CD4-positive, alpha-beta T cell treated with Interleukin-6 at 100 ng/mL for 8 hours (primary cell): ENCODE measurements at regions not wholly inside any gene's neighbourhood (a gene's known extent, or its start where the extent isn't known, plus 50 kb on each side); places are given as distances from the start of the nearest gene placed in this dataset.

ENCODE experiments used
- DNase-seq: peaks from one replicate; pipeline ENCODE4 v3.0.0-alpha.2; 2020; ENCODE audit warnings: mixed read lengths, low spot score

- DNase-seq, result no peak
Measured at GRCh38 chr6:1087154-1087843, 224.6 kb upstream of the FOXQ1 start.

- no peak for DNase-seq
Measured at GRCh38 chr6:1086446-1087153, 225.3 kb upstream of the FOXQ1 start.

DNA sequence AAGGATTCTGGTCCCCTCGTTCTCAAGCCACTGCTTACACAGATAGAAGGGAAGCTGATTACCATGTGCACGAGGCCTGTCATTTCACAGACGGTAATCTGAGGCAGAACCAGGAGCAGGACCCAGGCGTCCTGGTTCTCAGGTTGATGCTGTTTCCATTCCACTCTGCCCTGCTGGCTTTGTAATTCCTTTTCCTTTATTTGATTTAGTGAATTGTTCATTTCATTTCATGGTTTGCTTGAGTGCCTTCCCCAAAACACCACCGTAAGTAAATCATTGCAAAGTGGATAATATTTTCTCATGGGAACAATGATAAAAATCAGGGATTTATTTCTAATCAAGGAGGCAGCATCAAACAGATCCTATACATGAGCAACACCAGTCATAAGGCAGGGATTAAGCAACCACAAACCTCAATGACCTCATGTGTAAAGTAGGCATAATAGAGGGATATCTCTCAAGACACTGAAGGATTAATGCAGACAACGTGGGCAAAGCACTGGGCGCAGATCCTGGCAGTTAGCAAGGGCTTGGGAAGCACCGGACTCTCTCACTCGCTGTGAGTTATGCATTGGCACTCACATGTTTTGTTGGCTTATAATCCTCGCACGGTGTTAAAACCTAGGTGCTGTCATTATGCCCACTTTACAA is 229.5 kb upstream of the FOXQ1 start:
- no peak for DNase-seq

- DNase-seq, result no peak
Measured at GRCh38 chr6:1081551-1082284, 230.2 kb upstream of the FOXQ1 start.

DNA sequence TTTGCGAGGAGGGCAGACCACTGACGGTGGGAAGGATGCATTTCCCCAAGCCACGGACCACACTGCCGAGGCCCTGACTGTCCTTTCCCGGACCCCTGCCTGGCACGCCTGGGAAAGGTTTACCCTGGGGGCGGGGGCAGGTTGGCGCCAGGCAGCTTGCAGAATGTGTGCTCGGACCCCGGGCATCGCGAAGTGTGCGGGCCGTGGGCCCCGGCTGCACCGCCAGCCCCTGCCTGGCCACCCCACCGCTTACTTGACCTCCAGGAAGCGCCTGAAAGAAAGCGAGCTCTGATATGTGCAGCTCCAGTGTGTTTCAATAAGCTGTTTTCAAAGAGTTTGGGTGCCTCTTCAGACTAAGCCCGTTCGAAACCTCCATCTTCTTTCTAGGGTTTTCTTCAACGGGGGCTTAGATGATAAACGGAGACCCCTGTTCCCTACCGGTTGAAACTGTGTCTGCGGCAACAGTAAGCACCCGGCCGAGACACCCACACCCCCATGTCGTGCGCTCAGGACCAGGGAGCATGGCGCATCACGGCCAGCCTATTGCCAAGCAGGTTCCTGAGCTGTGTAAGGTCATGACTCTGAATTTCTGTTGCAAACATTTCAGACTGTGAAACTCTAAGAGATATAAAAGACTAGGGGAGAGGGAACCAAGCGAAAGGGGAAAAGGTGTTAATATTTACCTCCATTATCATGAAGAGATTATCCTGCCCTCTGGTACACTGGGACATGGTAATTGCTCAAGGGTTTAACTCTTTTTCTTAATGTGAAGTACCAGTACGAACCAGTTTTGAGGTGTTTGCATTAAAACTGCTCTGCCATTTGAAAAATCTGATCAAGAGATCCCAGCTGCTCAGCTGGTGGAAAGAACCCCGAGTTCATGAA is 231.2 kb upstream of the FOXQ1 start:
- no peak for DNase-seq

GRCh38 chr6:1079525-1079924 is 232.4 kb upstream of the FOXQ1 start:
- no peak for DNase-seq

- no peak for DNase-seq
Measured at GRCh38 chr6:1077478-1078416, 234.2 kb upstream of the FOXQ1 start.

DNA sequence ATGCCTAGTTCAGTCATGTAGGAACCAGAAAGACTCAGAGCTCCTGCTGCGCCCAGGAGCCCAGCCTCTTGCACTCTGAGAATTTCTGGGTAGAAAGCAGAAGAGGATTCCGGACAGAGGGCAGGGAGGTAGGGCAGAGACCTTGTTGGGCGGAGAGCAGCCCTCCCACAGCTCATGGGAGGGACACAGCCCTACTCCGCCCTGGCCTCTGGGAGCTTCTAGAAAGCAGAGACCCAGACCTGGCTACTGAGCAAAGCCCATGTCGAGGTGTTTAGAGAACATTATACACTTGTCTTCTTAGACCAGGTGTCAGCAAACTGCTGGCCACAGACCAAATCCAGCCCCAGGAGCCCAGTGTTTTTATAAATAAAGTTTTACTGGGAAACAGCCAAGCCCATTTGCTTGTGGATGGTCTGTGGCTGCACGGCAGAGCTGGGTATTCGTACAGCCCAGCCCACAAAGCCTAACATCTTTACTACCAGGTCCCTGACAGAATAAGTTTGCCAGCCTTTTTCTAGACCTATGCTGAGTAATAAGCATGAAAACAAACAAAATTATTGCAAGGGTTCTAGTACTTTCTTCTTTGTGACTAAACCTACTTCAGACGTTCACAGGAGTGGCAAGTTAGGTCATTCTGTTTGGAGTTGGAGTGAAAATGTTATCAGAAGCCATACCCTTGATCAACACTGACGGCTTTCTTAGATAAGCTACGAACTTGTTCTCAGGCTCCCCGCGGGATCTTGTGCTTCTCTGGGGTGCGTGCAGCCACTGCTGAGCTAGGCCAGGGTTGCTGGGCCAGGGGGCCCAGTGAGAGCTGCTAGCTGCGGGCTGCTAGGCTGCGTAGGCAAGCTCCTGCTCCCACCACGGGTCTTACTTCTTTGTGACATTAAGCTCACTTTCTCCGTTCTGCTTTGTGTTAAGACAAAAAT is 235.1 kb upstream of the FOXQ1 start:
- no peak for DNase-seq

DNA sequence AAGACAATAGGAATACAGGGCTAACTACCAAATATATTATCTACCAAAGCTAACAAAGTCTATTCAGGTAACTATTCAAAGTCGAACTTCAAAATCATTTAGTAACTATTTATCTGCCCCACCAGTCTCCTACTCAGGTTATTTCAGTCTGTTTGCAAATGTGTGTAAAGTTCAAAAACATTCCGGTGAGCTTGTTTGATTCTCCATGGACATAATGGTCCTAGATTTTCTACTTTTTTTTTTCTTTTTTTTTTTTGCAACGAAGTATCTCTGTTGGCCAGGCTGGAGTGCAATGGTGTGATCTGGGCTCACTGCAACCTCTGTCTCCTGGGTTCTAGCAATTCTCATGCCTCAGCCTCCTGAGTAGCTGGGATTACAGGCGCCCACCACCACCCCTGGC is 236.0 kb upstream of the FOXQ1 start:
- DNase-seq, result no peak

- DNase-seq, result no peak
Measured at GRCh38 chr6:1075444-1075843, 236.5 kb upstream of the FOXQ1 start.

- DNase-seq, result no peak
Measured at GRCh38 chr6:1070085-1070521, 241.8 kb upstream of the FOXQ1 start.

DNA sequence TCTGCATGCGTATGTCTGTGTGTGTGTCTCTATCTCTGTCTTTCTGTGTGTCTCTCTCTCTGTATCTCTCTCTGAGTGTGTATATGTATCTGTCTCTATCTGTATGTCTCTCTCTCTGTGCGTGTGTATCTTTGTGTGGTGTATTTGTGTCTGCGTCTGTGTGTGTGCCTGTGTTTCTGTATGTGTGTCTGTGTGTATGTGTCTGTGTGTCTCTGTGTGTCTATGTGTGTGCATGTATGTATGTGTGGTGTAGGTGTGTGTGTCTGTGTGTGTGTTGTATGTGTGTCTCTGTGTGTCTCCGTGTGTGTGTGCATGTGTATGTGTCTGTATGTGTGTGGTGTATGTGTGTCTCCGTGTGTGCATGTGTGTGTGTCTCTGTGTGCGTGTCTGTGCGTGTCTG is 243.0 kb upstream of the FOXQ1 start:
- no peak for DNase-seq

DNA sequence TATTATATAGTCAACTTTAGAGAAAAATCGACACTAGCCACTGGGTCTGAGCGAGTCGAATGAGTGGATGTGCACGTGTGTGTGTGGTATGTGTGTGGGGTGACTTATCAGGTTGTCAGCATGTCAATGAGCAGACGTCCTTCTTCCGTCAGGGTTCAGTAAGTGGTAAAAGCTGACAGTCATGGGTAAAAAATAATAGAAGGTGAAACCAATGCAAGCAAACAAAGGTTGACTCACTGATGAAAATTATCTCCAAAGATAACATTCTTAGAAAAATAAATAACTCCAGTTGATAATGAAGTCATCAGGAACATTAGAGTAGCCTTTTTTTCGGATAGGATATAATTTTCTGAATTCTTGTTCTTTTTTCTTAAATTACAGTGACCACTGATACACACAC is 243.8 kb upstream of the FOXQ1 start:
- DNase-seq, result no peak

- no peak for DNase-seq
Measured at GRCh38 chr6:1067346-1067745, 244.6 kb upstream of the FOXQ1 start.

DNA sequence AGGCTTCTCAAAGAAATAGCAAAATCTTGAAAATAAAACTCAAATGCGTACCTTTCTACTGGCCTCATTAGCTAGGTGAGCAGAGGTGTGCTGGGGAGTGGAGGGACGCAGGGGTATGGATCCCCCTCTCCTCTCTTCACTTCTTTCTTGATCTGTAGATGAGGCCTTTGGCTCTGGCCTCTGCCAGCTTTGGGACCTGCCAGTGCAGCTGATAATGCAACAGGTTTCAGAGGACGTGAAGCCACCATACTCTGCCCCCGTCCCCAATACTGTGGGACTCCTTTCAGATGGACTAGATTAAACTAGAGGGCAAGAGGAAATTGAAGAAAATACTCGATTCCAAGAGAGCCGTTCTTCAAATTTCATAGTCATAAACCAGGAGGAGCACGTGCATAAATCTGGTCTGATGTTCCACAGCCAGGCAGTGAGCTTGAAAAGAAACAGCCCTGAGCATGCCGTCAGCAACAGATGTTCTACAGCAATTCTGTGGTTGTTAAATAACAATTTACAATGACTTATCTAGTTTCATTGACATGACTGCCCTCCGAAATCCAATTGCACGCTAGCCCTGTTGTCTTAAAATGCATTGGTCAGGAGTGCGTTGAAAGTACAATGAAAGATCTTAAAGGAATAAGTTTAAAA is 245.3 kb upstream of the FOXQ1 start:
- DNase-seq, result no peak

- no peak for DNase-seq
Measured at GRCh38 chr6:1065986-1066385, 245.9 kb upstream of the FOXQ1 start.

DNA sequence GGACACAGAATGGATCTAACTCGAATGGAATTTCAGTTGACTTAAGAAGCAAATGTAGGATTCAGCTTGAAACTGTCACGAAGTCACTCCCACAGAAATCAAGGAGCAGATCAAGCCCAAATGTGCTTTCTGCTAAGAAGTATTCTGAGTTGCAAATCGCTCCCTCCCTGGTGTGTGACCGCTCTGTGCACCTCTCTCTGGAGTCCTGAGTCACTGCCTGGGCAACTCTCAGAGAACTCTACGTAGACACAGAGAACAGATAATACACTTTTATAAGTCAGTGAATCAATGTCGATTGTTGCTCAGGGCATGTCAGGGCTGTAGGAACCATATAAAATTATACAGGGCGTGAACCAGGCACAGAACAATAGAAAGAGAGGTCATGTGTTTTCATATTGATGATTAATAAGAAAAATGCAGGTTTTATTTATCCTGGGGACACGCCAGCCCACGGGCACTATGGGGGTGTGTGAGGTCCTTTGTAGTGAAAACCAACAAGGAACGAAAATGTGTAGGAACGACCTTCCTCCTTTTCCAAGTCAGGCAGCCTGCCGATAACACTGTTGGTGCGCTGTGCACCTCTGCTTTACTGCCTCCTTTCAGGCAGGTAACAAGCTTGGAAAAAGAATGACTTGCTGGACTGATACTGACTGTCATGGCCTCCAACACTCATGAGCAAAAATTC is 248.1 kb upstream of the FOXQ1 start:
- DNase-seq, result no peak
